Epithelial cell of prostate (primary cell): ENCODE measurements at regions not wholly inside any gene's neighbourhood (a gene's known extent, or its start where the extent isn't known, plus 50 kb on each side); places are given as distances from the start of the nearest gene placed in this dataset.

ENCODE experiments used
- DNase-seq: peaks from one replicate; pipeline ENCODE4 v3.0.0-alpha.2; 2011; ENCODE audit warnings: low read depth, low spot score
- H3K27ac ChIP-seq: fragments of 450-650 bp; 2 replicates; pipeline ENCODE4 v1.5.1; 2017; ENCODE audit warnings: mild to moderate bottlenecking

DNA sequence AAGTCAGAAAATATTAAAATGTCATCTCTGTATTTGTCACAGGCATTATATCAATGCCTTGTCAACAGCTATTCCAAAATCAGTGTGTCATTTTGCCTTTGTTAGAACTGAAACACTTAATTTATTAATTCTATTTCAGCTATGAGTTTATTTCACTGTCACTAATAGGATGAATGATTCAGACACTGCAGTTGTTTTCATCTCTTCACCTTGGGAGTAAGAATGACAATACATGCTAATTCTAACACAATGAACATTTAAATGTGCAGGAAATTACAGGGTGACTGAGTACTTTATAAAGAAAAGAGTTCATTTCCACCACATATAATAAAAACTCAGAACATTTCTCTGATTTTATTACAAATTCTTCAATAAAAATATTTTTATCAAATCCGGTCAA, 109.7 kb downstream of the P2RY1 start:
- DNase-seq = no peak

DNA sequence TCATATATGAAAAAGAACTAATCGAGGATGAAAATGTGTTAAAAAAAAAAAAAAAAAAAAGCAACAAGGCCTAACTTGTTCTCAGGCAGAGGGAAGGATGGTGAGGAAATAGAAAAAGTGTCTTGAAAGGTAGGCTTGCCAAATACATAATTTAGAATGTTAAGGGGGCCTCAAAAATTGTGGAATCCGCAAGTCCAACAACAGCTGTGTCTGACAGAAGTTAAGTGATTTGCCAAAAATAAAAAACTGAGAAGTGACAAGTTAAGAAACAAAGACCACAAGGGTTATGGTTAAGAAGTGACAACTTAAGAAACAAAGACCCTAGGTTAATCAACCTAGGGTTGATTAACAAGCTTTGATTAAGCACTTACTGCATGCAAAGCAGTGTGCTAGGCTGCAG, 110.6 kb downstream of the P2RY1 start:
- no peak overlapping the region for H3K27ac ChIP-seq
- DNase-seq = no peak

More for the DNA sequence above, 109.7 kb downstream of the P2RY1 start:
- peak overlapping the region; percentile 84 for H3K27ac ChIP-seq

DNA sequence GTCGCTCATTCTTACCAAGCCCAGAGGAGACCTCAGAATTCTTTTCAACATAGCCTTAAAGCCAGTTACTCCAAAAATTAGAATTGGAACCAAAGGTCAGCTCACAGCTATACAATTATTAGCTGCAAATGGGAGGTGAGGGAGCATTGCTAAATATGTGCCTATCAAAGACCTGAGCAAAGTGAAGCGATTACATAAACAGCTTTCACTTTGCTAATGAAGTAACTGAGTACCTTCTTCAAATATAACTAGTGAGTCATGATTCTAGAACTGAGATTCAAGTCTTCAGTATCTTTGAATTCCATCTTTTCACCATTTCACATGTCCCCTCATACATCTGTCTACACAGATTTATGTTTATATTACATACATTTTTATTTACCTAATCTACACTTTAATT, 122.6 kb downstream of the P2RY1 start:
- no peak overlapping the region for H3K27ac ChIP-seq
- no peak for DNase-seq

DNA sequence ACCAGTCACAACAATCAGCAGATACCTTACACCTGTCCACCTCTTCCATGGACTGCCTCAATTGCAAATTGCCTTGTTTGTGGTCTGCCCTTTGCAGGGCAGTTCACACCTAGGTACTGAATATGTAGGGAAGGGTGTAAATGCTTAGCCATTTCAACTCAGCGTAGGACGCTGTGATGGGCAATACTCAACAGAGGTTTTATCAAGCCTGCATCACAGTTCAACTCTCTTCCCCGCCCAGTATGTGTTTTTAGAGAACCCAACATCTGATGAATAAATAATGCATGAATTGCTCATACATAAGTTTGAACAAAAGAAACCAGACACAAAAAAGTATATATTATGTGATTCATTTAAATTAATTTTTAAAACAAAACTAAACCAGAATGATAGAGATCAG, 124.4 kb downstream of the P2RY1 start:
- H3K27ac ChIP-seq = no peak overlapping the region
- no peak for DNase-seq

DNA sequence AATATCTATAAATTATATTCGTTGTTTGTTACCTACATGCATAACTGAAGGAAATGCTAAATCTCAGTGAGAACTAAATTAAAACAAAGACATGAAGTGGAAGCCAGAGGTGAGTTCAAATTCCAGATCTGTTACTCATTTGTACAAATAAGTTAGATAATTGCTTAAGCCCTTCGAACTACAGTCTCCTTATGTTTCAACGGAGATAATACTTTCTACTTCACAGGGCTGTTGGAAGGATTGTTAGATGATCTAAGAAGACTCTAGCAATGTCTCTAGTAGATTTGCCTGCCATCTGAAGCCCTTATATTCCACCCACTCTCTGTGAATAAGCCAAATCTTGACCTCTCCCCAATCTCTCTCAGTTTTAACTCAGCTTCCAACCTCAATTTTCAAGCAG, 125.8 kb downstream of the P2RY1 start:
- DNase-seq = no peak
- H3K27ac ChIP-seq = peak overlapping the region; percentile 39

DNA sequence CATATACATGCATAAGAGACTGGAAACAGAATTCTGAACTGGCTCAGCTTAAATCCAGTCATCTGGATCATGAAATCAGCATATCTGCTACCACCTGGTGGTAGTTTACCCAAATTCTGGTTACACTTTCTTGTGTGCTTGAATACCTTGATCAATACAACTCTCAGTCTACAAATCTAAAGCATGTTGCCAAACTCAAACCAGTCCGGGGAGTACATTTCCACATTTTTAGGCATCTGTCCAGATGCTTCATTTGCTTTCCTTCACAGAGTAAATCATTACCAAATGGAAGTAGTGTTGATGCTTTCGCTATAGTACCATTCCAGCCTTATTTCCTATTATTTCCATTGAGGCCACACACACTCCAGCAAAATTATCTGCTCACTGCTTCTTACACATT, 126.4 kb downstream of the P2RY1 start:
- DNase-seq = no peak

DNA sequence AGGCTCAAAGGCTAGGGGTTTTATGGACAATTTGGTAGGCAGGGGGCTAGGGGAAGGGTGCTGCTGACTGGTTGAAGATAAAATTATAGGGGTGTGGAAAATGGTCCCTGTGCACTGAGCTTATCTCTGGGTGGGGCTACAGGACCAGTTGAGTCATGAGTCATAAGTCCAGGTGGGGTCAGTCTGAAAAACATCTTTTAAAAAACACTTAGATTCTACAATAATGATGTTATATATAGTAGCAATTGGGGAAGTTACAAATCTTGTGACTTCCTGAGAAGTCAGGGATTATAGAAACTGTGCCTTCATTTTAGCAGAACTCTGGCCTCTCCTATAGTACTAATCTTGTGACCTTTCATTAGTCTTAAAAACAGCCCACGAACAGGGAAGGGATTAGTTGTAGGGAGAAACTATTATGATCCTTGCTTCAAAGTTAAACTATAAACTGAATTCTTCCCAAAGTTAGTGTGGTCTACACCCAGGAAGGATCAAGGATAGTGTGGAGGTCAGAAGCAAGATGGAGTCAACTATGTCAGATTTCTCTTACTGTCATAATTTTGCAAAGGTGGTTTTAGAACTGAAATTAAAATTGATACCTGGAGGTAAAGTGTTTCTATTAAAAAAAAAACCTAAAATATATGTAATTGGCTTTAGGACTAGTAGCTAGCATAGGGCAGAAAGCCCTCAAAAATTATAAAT, 130.1 kb downstream of the P2RY1 start:
- DNase-seq = no peak
- H3K27ac ChIP-seq = no peak overlapping the region

More for the DNA sequence above, 126.4 kb downstream of the P2RY1 start:
- peak overlapping the region; percentile 39 for H3K27ac ChIP-seq

DNA sequence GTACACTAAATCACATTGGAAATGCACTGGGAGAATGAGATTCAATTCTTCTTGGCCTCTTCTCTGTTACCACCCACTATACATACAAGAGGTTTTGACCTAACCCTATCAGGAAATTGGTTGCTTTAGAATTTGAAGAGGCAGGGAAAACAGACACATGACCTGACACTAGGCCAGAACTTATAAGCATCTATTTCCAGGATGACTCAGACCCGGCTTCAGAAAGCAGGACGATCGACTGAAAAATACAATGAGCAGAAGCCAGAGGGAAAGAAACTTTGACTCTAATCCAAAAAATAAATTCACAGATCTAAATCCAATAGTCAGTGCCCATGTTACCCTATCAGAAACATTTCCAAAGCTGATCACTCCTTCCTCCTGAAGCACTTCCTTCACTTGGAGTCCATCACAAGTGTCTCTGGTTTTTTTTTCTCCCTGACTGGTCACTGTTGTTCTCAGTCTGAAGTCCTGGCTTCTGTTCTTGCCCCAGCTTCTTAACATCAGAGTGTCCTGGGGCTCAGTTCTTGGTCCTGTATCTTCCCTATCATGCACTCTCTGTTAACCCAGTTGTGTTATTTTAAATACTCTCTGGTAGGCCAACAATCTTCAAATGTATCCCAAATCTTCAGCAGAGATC, 133.6 kb downstream of the P2RY1 start:
- peak overlapping the region; percentile 79 for H3K27ac ChIP-seq
- no peak for DNase-seq

DNA sequence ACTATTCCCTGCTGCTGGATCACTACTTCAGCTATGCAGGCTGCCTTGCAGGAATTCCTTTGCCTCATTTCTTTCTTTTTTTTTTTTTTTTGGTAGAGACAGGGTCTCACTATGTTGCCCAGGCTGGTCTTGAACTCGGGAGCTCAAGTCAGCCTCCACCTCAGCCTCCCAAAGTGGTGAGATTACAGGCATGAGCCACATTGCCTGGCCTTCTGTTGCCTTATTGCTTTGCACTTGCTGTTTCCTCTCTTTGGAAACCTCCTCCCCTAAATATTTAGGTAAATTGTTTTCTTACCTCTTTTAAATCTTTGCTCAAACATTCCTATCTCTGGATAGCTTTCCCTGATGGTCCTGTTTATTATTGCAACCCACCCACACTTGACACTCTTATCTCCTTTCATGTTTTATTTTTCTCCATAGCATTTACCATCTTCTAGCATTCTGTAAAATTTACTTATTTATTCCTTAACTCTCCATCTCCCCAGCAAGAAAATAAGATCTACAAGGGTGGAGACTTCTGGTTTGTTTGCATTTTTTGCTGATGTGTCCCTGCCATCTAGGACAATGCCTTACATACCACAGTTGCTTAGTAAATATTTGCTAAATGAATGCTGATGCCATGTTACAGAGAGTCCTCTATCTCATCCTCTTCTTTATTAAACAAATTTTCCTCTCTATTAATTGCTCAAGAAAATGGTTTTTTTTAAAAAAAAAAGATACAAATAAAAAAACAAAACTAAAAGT, 134.8 kb downstream of the P2RY1 start:
- peak overlapping the region; percentile 79 for H3K27ac ChIP-seq

DNA sequence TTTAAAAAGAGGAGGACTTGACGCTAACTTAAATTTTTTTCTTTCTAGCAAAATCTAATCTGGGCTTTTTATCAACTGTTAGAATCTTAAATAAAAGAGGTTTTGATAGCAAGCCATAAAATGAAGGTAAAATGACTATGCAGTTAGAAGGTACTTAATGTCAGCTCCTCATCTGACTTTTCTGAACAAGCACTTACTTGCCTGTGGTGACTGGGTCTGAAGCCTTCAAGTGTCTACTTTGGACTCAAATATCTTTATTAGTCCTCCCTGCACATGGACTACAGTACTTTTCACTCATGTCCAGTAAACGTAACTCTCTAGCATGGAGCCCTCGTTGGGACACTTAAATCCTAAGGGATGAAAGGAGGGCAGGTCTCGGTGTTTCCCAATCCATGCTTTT, 135.9 kb downstream of the P2RY1 start:
- peak; percentile 51 for DNase-seq
- H3K27ac ChIP-seq = peak overlapping the region; percentile 79

More for the DNA sequence above, 134.8 kb downstream of the P2RY1 start:
- DNase-seq = peak; percentile 54

DNA sequence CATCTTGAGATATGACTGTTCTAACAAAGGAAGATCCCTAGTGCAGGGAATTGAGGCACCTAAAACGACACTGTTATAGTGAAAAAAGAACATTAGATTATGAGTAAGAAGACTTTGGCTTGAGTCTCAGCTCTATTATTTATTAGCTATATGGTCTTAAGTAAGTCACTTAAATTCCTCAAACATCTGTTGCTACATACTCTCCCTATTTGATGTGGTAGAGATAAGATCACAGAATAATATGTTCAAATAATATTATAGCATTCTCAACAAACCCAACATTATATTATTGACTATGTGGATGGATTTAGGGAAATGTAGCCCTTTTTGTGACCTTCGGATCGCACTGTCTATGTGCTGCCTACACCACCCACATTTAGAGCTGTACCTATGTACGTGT, 136.9 kb downstream of the P2RY1 start:
- no peak for DNase-seq
- no peak overlapping the region for H3K27ac ChIP-seq

DNA sequence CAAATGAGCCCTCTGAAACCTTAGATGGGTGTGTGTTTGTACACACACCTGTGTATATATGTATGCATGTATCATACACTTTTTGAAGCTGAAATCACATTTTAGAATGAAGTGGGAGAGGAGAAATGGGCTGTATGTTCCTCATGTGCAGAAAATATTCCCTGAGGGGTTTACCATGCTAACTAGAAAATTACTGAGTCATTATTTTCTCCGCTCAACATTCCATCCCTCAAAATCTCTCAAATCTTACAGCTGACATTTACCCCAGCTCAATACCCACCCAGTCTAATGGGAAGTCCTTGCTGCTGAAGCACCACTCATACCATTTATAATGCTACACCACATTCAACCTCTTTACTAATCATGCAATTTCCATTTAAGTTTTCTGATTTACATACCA, 138.6 kb downstream of the P2RY1 start:
- no peak for DNase-seq

DNA sequence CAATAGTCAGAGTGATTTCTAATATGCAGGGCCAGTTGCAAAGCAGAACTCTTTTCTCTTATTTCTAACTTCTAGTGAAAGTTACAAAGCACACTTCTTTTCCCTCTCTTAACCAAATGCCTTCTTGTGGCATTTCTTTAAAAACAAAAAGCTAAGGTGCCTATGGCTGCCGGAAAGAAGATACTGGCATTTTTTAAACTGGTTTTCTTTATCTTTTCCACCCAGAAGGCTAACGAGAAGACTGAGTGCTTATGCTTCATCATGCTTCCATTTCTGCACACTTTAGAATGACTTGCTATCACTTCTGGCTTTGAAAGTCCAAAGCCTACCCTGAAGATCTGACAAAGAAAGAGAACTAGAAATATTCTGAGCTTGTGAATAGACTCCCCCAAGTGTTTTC, 141.3 kb downstream of the P2RY1 start:
- no peak overlapping the region for H3K27ac ChIP-seq

More for the DNA sequence above, 138.6 kb downstream of the P2RY1 start:
- H3K27ac ChIP-seq = no peak overlapping the region

DNA sequence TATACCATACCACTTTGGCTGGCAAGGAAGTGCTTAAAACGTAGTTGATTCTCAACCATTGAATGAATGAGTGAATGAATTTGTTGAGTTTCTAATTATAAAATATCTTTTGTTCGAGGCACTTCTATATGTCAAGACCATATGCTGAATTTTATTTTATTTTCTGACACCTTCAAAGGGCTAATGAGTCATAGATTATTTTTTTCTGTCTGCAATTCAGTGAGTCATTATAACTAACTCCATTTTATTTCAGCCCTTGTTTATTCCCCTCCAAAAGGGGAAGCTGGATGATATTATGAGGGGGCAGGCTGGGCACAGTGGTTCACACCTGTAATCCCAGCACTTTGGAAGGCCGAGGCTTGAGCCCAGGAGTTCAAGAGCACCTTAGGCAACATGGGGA, 142.4 kb downstream of the P2RY1 start:
- no peak overlapping the region for H3K27ac ChIP-seq
- DNase-seq = no peak

More for the DNA sequence above, 141.3 kb downstream of the P2RY1 start:
- DNase-seq = no peak

DNA sequence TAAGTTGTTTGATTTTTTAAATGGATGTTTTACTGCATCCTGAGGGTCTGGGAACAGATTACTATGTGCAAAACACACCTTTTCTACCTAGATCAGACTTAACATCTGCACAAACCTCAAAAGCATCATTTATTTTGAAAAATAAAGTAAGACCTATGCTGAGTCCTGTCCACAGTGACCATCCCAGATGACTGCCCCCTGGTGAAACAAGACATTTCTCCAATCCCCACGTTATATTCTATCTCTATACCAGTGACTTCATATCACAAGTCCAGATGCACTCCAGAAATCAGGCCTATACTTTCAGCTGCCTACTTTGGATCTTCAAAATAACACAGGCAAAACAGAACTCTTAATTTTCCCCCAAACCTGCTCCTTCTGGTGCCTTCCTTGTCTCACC, 143.2 kb downstream of the P2RY1 start:
- no peak overlapping the region for H3K27ac ChIP-seq
- no peak for DNase-seq

DNA sequence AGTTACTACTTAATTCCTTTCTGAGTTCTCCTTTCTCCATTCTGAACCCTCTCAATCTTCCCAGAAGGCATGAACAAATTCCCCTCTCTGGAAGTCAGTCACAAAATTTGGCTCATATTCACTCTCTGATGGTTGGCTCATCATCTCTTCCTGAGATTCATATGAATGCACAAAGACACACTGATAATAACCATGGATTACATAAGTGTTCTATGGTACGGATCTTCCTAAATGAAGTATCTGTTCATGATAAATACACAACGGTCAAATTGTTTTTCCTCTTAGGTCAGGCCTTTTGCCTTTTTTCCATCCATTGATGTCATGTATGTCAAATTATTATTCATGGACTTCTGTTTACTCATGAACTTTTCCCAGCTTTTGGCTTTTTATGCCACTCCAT, 162.6 kb downstream of the P2RY1 start:
- no peak overlapping the region for H3K27ac ChIP-seq
- no peak for DNase-seq

DNA sequence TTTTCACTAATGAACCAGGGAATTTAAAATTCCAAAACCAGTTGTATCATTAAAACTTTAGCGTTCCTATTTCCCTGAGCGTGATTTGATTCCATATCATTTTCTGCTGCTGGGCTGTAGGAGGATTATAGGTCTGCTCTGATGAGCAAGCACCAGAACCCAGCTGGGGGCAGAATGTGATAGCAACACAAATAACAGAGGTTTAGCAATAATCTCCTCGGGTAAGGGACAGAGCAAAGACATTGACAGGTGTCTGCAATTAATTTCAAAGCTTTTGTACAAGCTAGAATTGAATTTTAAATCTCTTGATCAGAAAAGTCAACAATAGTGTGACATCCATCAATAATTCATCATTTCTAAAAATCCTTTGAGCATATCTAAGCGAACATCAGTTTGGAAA, 163.4 kb upstream of the RAP2B start:
- DNase-seq = no peak
- H3K27ac ChIP-seq = no peak overlapping the region

DNA sequence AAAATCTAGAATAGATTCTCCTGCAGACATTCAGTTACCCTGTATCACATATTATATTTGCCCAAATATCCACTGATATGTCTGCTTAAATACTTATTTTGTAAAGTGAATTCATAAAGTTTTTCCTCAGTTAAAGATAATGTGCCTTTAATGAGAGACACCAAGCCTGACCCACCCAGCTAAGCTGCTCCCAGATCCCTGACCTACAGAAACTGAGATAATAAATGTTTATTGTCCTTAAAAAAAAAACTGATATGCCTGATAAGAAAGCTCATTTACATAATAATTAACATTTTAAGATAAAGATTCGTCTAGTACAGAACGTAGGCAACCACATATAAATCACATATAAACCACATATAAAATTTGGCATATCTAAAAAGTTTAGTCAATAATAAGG, 161.7 kb upstream of the RAP2B start:
- no peak overlapping the region for H3K27ac ChIP-seq
- no peak for DNase-seq

DNA sequence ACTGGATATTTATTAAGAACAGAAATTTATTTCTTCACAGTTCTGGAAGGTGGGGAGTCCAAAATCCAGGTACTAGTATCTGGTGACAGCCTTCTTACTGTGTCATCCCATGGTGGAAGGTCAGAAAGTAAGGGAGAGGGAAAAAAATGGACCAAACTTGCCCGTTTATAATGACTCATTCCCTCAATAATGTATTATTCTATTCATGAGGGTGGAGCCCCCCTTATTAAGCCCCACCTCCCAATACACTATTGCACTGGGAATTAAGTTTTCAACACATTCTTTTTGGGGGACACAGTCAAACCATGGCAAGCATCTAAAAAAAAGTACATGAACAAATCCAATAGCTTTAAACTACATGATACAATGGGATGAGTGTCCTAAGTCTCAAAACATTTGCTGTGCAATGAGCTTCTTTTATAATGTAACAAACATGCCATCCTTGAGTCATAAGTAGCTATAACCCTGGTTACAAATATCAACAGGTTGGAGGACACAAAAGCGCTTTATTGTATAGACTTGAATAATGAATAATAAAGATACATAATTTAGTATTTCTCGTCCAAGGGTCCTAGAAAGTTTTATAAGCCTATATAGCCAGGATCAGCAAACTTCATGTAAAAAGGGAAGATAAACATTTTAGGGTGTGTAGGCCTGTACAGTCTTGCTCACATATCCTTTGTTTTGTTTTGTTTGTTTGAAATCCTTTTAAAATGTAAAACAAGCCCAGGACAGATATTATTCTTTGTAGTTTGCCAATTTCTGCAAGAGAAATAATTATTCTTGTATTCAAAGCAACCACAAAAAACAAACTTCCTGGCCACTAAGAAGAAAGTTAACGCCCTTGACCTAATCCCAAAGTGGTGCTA, 160.6 kb upstream of the RAP2B start:
- peak; percentile 18 for DNase-seq
- H3K27ac ChIP-seq = peak overlapping the region; percentile 39

DNA sequence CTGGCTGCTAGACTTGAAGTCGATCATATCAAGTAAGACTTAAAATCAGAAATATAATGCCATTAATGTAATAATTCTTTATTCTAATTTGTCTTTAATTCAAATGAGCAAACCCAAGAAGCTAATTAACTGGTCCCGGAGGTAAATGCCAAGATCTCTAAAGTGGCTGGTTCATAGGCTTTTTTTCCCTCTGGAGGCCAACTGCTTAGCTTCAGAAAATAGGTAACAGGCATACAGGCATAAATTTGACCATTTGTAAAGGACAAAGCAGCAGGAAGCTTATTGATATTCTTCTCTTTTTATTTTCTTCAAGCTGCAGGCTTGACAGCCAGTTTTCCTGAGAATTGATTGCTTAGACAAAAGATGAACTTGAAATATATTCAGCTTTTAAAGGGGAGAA, 158.6 kb upstream of the RAP2B start:
- H3K27ac ChIP-seq = no peak overlapping the region
- no peak for DNase-seq
